SK-N-SH (cell line): ENCODE measurements at regions not wholly inside any gene's neighbourhood (a gene's known extent, or its start where the extent isn't known, plus 50 kb on each side); places are given as distances from the start of the nearest gene placed in this dataset.

Source experiments
- CHD2 ChIP-seq: fragments of 150-350 bp; IDR thresholded peaks from 2 replicates; pipeline ENCODE4 v1.6.1; 2018; ENCODE audit warnings: low read length; ENCODE audit not compliant: partially characterized antibody
- CTCF ChIP-seq: fragments of 200-600 bp; sonication (generic); IDR thresholded peaks from 2 replicates; pipeline ENCODE4 v1.6.1; 2017; ENCODE audit warnings: antibody characterized with exemption, mild to moderate bottlenecking, moderate library complexity
- EP300 ChIP-seq, 2 experiments: IDR thresholded peaks; 2 replicates each; pipeline versions ENCODE4 v1.4.0 to v1.6.1; 2012; ENCODE audit warnings: borderline replicate concordance in 1 of 2, low read depth in 1 of 2, low read length in 1 of 2
- FOXJ3 ChIP-seq: sonication (generic); formaldehyde crosslinking; IDR thresholded peaks from 2 replicates; pipeline ENCODE4 v1.5.1; 2020; ENCODE audit warnings: mild to moderate bottlenecking, missing genetic modification reagents
- JUND ChIP-seq: IDR thresholded peaks from 2 replicates; pipeline ENCODE4 v1.4.0; 2012
- MAX ChIP-seq: IDR thresholded peaks from 2 replicates; pipeline ENCODE4 v1.4.0; 2012; ENCODE audit warnings: low read depth
- REST ChIP-seq: IDR thresholded peaks from 2 replicates; pipeline ENCODE4 v1.6.1; 2012; ENCODE audit warnings: mild to moderate bottlenecking, low read depth, low read length, moderate library complexity
- RFX5 ChIP-seq: IDR thresholded peaks from 2 replicates; pipeline ENCODE4 v1.6.1; 2012; ENCODE audit warnings: mild to moderate bottlenecking, improper control_type of control experiment, low read length
- SIN3A ChIP-seq: IDR thresholded peaks from 2 replicates; pipeline ENCODE4 v1.6.1; 2012; ENCODE audit warnings: low read depth, mild to moderate bottlenecking, low read length, moderate library complexity, borderline replicate concordance
- SMC3 ChIP-seq: IDR thresholded peaks from 2 replicates; pipeline ENCODE4 v1.6.1; 2012; ENCODE audit warnings: low read depth, low read length, improper control_type of control experiment
- TAF1 ChIP-seq: IDR thresholded peaks from 2 replicates; pipeline ENCODE4 v1.6.1; 2012; ENCODE audit warnings: low read depth, mild to moderate bottlenecking, low read length, moderate library complexity, borderline replicate concordance
- TCF12 ChIP-seq: IDR thresholded peaks from 2 replicates; pipeline ENCODE4 v1.4.0; 2012
- USF2 ChIP-seq: fragments of 150-350 bp; IDR thresholded peaks from 2 replicates; pipeline ENCODE4 v1.6.1; 2017; ENCODE audit warnings: antibody characterized with exemption, low read length, low read depth, borderline replicate concordance
- ZBTB33 ChIP-seq: IDR thresholded peaks from 2 replicates; pipeline ENCODE4 v1.4.0; 2012; ENCODE audit warnings: low read depth, borderline replicate concordance

- TF ChIP-seq CTCF (no peak), JUND (no peak), FOXJ3 (CRISPR knock-in tag) (no peak), MAX (no peak), TAF1 (no peak), CHD2 (no peak), SIN3A (no peak), SMC3 (no peak), TCF12 (no peak), ZBTB33 (no peak), REST (no peak), EP300 (IDR thresholded peaks at IDR 0.05; ENCODE audit: borderline replicate concordance in 1 of 2, low read depth in 1 of 2, low read length in 1 of 2) (no peak), RFX5 (no peak), USF2 (no peak)
Measured at GRCh38 chr20:50395251-50395729, 114.9 kb upstream of the PTPN1 start.
